IMR-90 (cell line): ENCODE measurements at regions not wholly inside any gene's neighbourhood (a gene's known extent, or its start where the extent isn't known, plus 50 kb on each side); places are given as distances from the start of the nearest gene placed in this dataset.

Experiments used
- ATAC-seq: fragments of 200-7000 bp; cut with Tn5 transposase; 2 replicates; pipeline ENCODE4 v1.9.1; 2020; ENCODE audit warnings: low read depth, mild to moderate bottlenecking, moderate library complexity
- BruUV-seq: library from RNA; stranded (reverse); fragments of 400-500 nt; replicated peaks from 2 replicates; lab custom pipeline; 2021; lab: Mats Ljungman, UMichigan
- CTCF ChIA-PET: fragments of 300-600 bp; formaldehyde crosslinking; extraction: SDS; loops from one replicate; lab custom pipeline; 2021; ENCODE audit warnings: antibody characterized with exemption; lab: Yijun Ruan, JAX
- POLR2A ChIA-PET: fragments of 300-600 bp; sonication (Branson Sonifier 250); formaldehyde crosslinking; loops from one replicate; lab custom pipeline; 2022; ENCODE audit warnings: antibody characterized with exemption; ENCODE audit not compliant: unreplicated experiment; lab: Charles Lee
- DNase-seq: peaks from one replicate; pipeline ENCODE4 v3.0.0; 2013
- H2AFZ ChIP-seq: replicated peaks from 2 replicates; pipeline ENCODE3; 2013; ENCODE audit warnings: low read length, mild to moderate bottlenecking; ENCODE audit not compliant: poor library complexity
- H2AK5ac ChIP-seq: 2 replicates; pipeline ENCODE4 v1.6.1; 2013; ENCODE audit warnings: low read depth, low read length, inconsistent platforms
- H2AK9ac ChIP-seq: replicated peaks from 2 replicates; pipeline ENCODE3; 2013; ENCODE audit warnings: mild to moderate bottlenecking, low read depth, low read length, moderate library complexity; ENCODE audit not compliant: poor library complexity
- H2BK120ac ChIP-seq: 2 replicates; pipeline ENCODE4 v1.6.1; 2013; ENCODE audit warnings: low read depth, low read length, inconsistent platforms
- H2BK15ac ChIP-seq: 3 replicates; pipeline ENCODE4 v1.6.1; 2013; ENCODE audit warnings: low read depth, low read length, inconsistent platforms
- H2BK20ac ChIP-seq: 2 replicates; pipeline ENCODE4 v1.6.1; 2013; ENCODE audit warnings: low read depth, mild to moderate bottlenecking, inconsistent platforms, low read length, moderate library complexity
- H2BK5ac ChIP-seq: 2 replicates; pipeline ENCODE4 v1.6.1; 2013; ENCODE audit warnings: mild to moderate bottlenecking, low read depth, low read length, inconsistent platforms; ENCODE audit not compliant: poor library complexity, severe bottlenecking
- H3K14ac ChIP-seq: replicated peaks from 2 replicates; pipeline ENCODE4 v1.6.1; 2013; ENCODE audit warnings: low read depth, low read length, inconsistent platforms
- H3K18ac ChIP-seq: 2 replicates; pipeline ENCODE4 v1.6.1; 2013; ENCODE audit warnings: low read depth, low read length, control low read depth
- H3K23ac ChIP-seq: 2 replicates; pipeline ENCODE4 v1.6.1; 2013; ENCODE audit warnings: low read depth, low read length, inconsistent platforms
- H3K27ac ChIP-seq: 2 replicates; pipeline ENCODE4 v1.5.1; 2013; ENCODE audit warnings: mild to moderate bottlenecking, control low read depth, low read length; ENCODE audit not compliant: insufficient read depth
- H3K27me3 ChIP-seq: 2 replicates; pipeline ENCODE4 v1.6.1; 2013; ENCODE audit warnings: low read length; ENCODE audit not compliant: control insufficient read depth, insufficient read depth
- H3K36me3 ChIP-seq: 2 replicates; pipeline ENCODE4 v1.6.1; 2013; ENCODE audit warnings: low read length, mixed read lengths; ENCODE audit not compliant: control insufficient read depth, insufficient read depth
- H3K4ac ChIP-seq: 2 replicates; pipeline ENCODE4 v1.6.1; 2013; ENCODE audit warnings: low read depth, low read length, inconsistent platforms
- H3K4me1 ChIP-seq: 2 replicates; pipeline ENCODE4 v1.6.1; 2013; ENCODE audit warnings: low read length, mixed read lengths; ENCODE audit not compliant: control insufficient read depth, insufficient read depth
- H3K4me2 ChIP-seq: 2 replicates; pipeline ENCODE4 v1.6.1; 2013; ENCODE audit warnings: low read depth, mild to moderate bottlenecking, control low read depth, low read length, moderate library complexity
- H3K4me3 ChIP-seq: 2 replicates; pipeline ENCODE4 v1.5.1; 2013; ENCODE audit warnings: low read depth, mild to moderate bottlenecking, control low read depth, low read length, moderate library complexity; ENCODE audit not compliant: insufficient read depth
- H3K56ac ChIP-seq: 2 replicates; pipeline ENCODE4 v1.6.1; 2013; ENCODE audit warnings: low read length, inconsistent platforms; ENCODE audit not compliant: insufficient read depth; ENCODE audit errors: extremely low read depth
- H3K79me1 ChIP-seq, 2 experiments: 2 replicates each; pipeline ENCODE4 v1.6.1; 2013; ENCODE audit warnings: low read length in 2 of 2, inconsistent platforms in 1 of 2, low read depth in 1 of 2
- H3K9ac ChIP-seq: 2 replicates; pipeline ENCODE4 v1.6.1; 2013; ENCODE audit warnings: low read depth, low read length, control low read depth
- H3K9me1 ChIP-seq: 2 replicates; pipeline ENCODE4 v1.6.1; 2013; ENCODE audit warnings: low read length, inconsistent platforms; ENCODE audit not compliant: insufficient read depth
- H3K9me3 ChIP-seq: 2 replicates; pipeline ENCODE4 v1.6.1; 2013; ENCODE audit warnings: low read length; ENCODE audit not compliant: control insufficient read depth, insufficient read depth
- H4K20me1 ChIP-seq: 2 replicates; pipeline ENCODE4 v1.6.1; 2013; ENCODE audit warnings: low read length, inconsistent platforms; ENCODE audit not compliant: insufficient read depth
- H4K5ac ChIP-seq: 2 replicates; pipeline ENCODE4 v1.6.1; 2013; ENCODE audit warnings: mild to moderate bottlenecking, low read depth, low read length, control low read depth
- H4K8ac ChIP-seq, 2 experiments: 2 replicates each; pipeline ENCODE4 v1.6.1; 2013; ENCODE audit warnings: low read depth in 2 of 2, low read length in 2 of 2, control low read depth in 1 of 2, inconsistent platforms in 1 of 2
- H4K91ac ChIP-seq: 2 replicates; pipeline ENCODE4 v1.6.1; 2013; ENCODE audit warnings: low read depth, low read length, inconsistent platforms; ENCODE audit not compliant: insufficient read depth
- BHLHE40 ChIP-seq: fragments of 150-350 bp; IDR thresholded peaks from 2 replicates; pipeline ENCODE4 v1.6.1; 2016; ENCODE audit warnings: mild to moderate bottlenecking, low read depth, low read length
- FOS ChIP-seq: fragments of 150-350 bp; IDR thresholded peaks from 2 replicates; pipeline ENCODE4 v1.6.1; 2016; ENCODE audit warnings: low read depth, low read length
- WGBS, 2 experiments: methylation state at CpG; one replicate each; pipeline versions ENCODE4 v1.1.5 to v1.1.7; 2013; ENCODE audit warnings: missing lambda C conversion rate in 2 of 2; ENCODE audit not compliant: insufficient read length in 1 of 2; ENCODE audit errors: extremely low coverage in 2 of 2; 5-methylcytosine and 5-hydroxymethylcytosine counted together
- dilution Hi-C: fragments of 300-500 bp; cut with HindIII; formaldehyde crosslinking; loops from one replicate; pipeline ENCODE4 v1.14.3; 2018; ENCODE audit warnings: low sequenced_read_pairs; ENCODE audit not compliant: unreplicated experiment
- in situ Hi-C: fragments of 300-500 bp; cut with MboI; formaldehyde crosslinking; loops from 3 replicates; pipeline ENCODE4 v1.14.3; 2019; ENCODE audit warnings: low sequenced_read_pairs, inconsistent platforms, mixed read lengths
- intact Hi-C: fragments of 100-400 bp; cut with micrococcal nuclease; formaldehyde crosslinking; loops from 2 replicates; pipeline ENCODE4 v1.10.0; 2022
- TF ChIP-seq, protein P1 (sequence below): fragments of 150-350 bp; IDR thresholded peaks from 2 replicates; pipeline ENCODE4 v1.6.1; 2016; ENCODE audit warnings: low read depth, mild to moderate bottlenecking, low read length, moderate library complexity, borderline replicate concordance

DNA sequence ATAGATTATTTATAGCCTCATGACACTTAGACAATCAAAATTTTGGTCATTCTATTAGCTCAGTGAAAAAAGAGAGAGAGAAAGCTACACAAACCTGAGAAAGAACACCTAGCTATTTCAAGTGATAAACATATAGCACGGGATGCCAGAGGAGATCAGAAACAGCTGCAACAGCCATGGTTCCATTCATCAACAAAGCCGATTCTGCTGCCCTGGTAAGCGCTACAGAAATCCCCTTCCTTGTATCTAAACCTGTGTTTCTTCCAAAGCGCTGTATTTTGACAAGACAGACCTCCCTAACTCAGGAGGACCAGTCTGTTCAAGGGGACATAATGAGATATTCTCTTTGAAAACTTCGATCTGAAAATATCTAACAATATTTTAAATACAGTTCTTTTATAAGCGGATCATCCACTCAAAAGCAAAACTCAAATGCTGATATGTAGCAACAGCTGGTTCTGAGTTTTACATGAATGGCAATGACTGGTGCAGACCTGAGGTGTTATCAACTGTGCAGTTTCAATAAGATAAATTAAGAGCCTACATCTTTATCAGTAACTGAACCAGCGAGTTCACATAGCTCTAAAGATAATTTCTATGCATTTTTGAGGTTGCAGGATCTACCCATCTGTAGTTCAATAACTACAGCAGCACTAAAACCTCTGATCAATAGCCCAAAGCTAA, 447.8 kb downstream of the FRK start (continued):
- TF ChIP-seq BHLHE40: no peak

DNA sequence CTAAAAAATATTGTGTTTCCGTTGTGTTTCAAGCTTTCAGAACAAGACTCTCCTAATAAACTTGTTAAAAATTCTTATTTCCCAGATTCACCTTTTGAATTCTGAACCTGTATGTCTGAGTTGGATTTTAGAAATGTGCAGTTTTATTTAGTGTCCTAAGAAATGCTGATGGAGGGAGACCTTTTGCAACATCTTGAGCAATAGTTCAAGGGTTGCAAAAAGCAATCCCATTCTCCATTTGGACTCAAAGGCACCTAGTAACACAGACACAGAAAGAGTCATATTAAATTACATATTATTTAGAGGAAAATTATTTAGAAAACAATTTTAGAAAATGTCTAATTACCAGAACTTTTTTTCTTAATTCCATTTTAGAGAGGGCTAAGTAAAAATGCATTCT, 448.5 kb downstream of the FRK start:
- dilution Hi-C loops: no loop called here
- BruUV-seq: no TSS peak
- no peak overlapping the region for H3K4me3 ChIP-seq
- no peak overlapping the region for H4K5ac ChIP-seq
- no peak overlapping the region for H2BK5ac ChIP-seq
- no peaks in the 10 kb centered on the region for H3K27me3 ChIP-seq
- no peak overlapping the region for H3K18ac ChIP-seq
- no peak overlapping the region for H3K23ac ChIP-seq
- no peak overlapping the region for H3K14ac ChIP-seq
- ATAC-seq (no peak), DNase-seq (no peak)
- peak overlapping the region; percentile 47; the same call in 1 of the 2 replicates for H2BK120ac ChIP-seq
- H2BK20ac ChIP-seq: no peak overlapping the region
- no peak overlapping the region for H3K4me2 ChIP-seq
- intact Hi-C loops: loop anchor here (10.0 kb wide), 1 partner anchor 403 kb away; no protein-coding TSS in a partner anchor
- H4K20me1 ChIP-seq: no peaks in the 10 kb centered on the region
- no peaks in the 10 kb centered on the region for H3K36me3 ChIP-seq
- H3K4me1 ChIP-seq: peaks cover 4% of the 10 kb centered on the region
- TF ChIP-seq FOS: no peak
- TF ChIP-seq, protein P1, sequence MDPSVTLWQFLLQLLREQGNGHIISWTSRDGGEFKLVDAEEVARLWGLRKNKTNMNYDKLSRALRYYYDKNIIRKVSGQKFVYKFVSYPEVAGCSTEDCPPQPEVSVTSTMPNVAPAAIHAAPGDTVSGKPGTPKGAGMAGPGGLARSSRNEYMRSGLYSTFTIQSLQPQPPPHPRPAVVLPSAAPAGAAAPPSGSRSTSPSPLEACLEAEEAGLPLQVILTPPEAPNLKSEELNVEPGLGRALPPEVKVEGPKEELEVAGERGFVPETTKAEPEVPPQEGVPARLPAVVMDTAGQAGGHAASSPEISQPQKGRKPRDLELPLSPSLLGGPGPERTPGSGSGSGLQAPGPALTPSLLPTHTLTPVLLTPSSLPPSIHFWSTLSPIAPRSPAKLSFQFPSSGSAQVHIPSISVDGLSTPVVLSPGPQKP: no peak
- no peak overlapping the region for H2AK5ac ChIP-seq
- ChIA-PET POLR2A (no interaction called here), CTCF (interaction anchor here (1.2 kb wide), 1 partner anchor 31 kb away, joined by 4 read pairs; no protein-coding TSS in a partner anchor)
- no peak overlapping the region; the same call in 2 of the 3 replicates for H2BK15ac ChIP-seq
- in situ Hi-C loops: no loop called here
- no CpG with 5 or more reads among the region's 1 CpG for WGBS, 2 experiments
- H3K9me1 ChIP-seq: no peaks in the 10 kb centered on the region
- no peaks in the 10 kb centered on the region for H3K79me1 ChIP-seq
- no peaks in the 10 kb centered on the region for H3K9me3 ChIP-seq
- H2AFZ ChIP-seq: no peak overlapping the region
- H4K91ac ChIP-seq: no peak overlapping the region
- H4K8ac ChIP-seq: no peak overlapping the region
- H3K4ac ChIP-seq: no peak overlapping the region
- no peak overlapping the region for H3K27ac ChIP-seq
- H2AK9ac ChIP-seq: no peak overlapping the region
- H3K56ac ChIP-seq: no peak overlapping the region
- no peak overlapping the region for H3K9ac ChIP-seq
